ENCODE measurements at regions not wholly inside any gene's neighbourhood (a gene's known extent, or its start where the extent isn't known, plus 50 kb on each side); places are given as distances from the start of the nearest gene placed in this dataset.
"Not testable (repeated sequence)": the region's sequence is repeated elsewhere in the genome, so short reads cannot be mapped to it uniquely, and the experiment has no call there.

- no peak for DNase-seq
These were observed 1165.2 kb downstream of the TBL1XR1 start for GRCh38 chr3:176032043-176032442.

- DNase-seq: not testable (repeated sequence)
These were observed 1157.1 kb downstream of the NAALADL2 start for GRCh38 chr3:176016203-176016602.

- not testable (repeated sequence) for DNase-seq
These were observed 1156.1 kb downstream of the NAALADL2 start for GRCh38 chr3:176015228-176015627.

- no peak for DNase-seq
These were observed 1150.1 kb downstream of the NAALADL2 start for GRCh38 chr3:176009256-176009655.

GRCh38 chr3:176005564-176005963 lies 1146.4 kb downstream of the NAALADL2 start:
- no peak for DNase-seq

GRCh38 chr3:175989161-175989560 lies 1130.0 kb downstream of the NAALADL2 start:
- no peak for DNase-seq

- no peak for DNase-seq
These were observed 1129.3 kb downstream of the NAALADL2 start for GRCh38 chr3:175988401-175988800.

- DNase-seq: no peak
These were observed 1126.6 kb downstream of the NAALADL2 start for GRCh38 chr3:175985781-175986180.

GRCh38 chr3:175983379-175983778 lies 1124.2 kb downstream of the NAALADL2 start:
- no peak for DNase-seq

- no peak for DNase-seq
These were observed 1121.5 kb downstream of the NAALADL2 start for GRCh38 chr3:175980486-175981090.

GRCh38 chr3:175977968-175978752 lies 1119.0 kb downstream of the NAALADL2 start:
- DNase-seq: no peak

GRCh38 chr3:175969456-175969855 lies 1110.3 kb downstream of the NAALADL2 start:
- no peak for DNase-seq

- no peak for DNase-seq
These were observed 1105.9 kb downstream of the NAALADL2 start for GRCh38 chr3:175965036-175965435.

GRCh38 chr3:175957427-175957826 lies 1098.3 kb downstream of the NAALADL2 start:
- no peak for DNase-seq

GRCh38 chr3:175956964-175957363 lies 1097.8 kb downstream of the NAALADL2 start:
- DNase-seq: no peak

GRCh38 chr3:175951047-175951694 lies 1092.0 kb downstream of the NAALADL2 start:
- no peak for DNase-seq

- no peak for DNase-seq
These were observed 1088.9 kb downstream of the NAALADL2 start for GRCh38 chr3:175948041-175948440.

- DNase-seq: no peak
These were observed 1082.2 kb downstream of the NAALADL2 start for GRCh38 chr3:175941352-175941751.

GRCh38 chr3:175940881-175941280 lies 1081.7 kb downstream of the NAALADL2 start:
- DNase-seq: no peak

GRCh38 chr3:175940243-175940642 lies 1081.1 kb downstream of the NAALADL2 start:
- no peak for DNase-seq

GRCh38 chr3:175937367-175937766 lies 1078.2 kb downstream of the NAALADL2 start:
- DNase-seq: not testable (repeated sequence)

GRCh38 chr3:175932586-175932985 lies 1073.5 kb downstream of the NAALADL2 start:
- DNase-seq: no peak

GRCh38 chr3:175919133-175919532 lies 1060.0 kb downstream of the NAALADL2 start:
- no peak for DNase-seq

All from CD4-positive, alpha-beta T cell treated with Interleukin-6 for 4 hours (primary cell).